ENCODE measurements at regions not wholly inside any gene's neighbourhood (a gene's known extent, or its start where the extent isn't known, plus 50 kb on each side); places are given as distances from the start of the nearest gene placed in this dataset.

DNA sequence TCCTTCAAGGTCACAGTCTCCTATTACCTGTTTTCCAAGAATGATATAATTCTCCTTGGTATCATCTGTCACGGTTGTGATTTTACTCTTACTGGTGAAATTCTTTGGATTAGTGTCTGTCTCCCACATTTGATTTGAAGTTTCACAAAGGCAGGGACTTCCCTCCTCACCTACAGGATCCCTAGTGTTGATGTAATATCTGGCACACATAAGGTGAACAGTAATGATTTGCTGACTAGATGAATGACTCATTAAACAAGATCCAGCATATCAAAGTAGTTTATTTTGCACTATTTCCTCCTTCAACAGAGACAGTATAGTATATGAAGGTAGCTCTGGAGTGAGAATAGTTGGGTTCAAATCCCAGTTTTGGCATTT, 135.3 kb upstream of the IL1RAPL2 start:
- WGBS (ENCODE audit: insufficient coverage): no CpG with 5 or more reads among the region's 1 CpG
- no peak overlapping the region for H3K4me2 ChIP-seq (replicated peaks; ENCODE audit: extremely low read depth, low read length, poor library complexity, severe bottlenecking)
- H3K4me3 Mint-ChIP-seq: no peak overlapping the region
- H3K79me2 ChIP-seq (ENCODE audit: insufficient read depth, low read length): no peaks in the 10 kb centered on the region
- no peak for TF ChIP-seq CTCF (IDR thresholded peaks at IDR 0.05)
- no peak overlapping the region for H3K9ac ChIP-seq (ENCODE audit: insufficient read depth, low read length, poor library complexity, severe bottlenecking)
- no peaks in the 10 kb centered on the region for H3K27me3 ChIP-seq (ENCODE audit: control insufficient read depth in 2 of 2, insufficient read depth in 2 of 2, low read length in 2 of 2)
- H2AFZ ChIP-seq (ENCODE audit: insufficient read depth, low read depth, low read length, poor library complexity, severe bottlenecking): no peak overlapping the region
- intact Hi-C loops (cut with micrococcal nuclease): no loop called here
- H3K4me3 ChIP-seq (replicated peaks in 1 of 3; ENCODE audit: low read depth in 2 of 3, low read length in 3 of 3): no peak overlapping the region
- H3K36me3 Mint-ChIP-seq: no peaks in the 10 kb centered on the region
- no peaks in the 10 kb centered on the region for H3K4me1 ChIP-seq (ENCODE audit: control insufficient read depth in 1 of 2, insufficient read depth in 2 of 2, low read length in 2 of 2)
- H4K20me1 ChIP-seq (ENCODE audit: insufficient read depth, low read length): no peaks in the 10 kb centered on the region
- no peak overlapping the region for H3K27ac Mint-ChIP-seq
- peaks cover 0 to 7% (median 2%) of the 10 kb centered on the region in 3 donors for H3K27me3 Mint-ChIP-seq (ENCODE audit: low read depth in 3 of 3)
- DNase-seq: no peak
- H3K9me3 ChIP-seq (replicated peaks in 1 of 2; ENCODE audit: control insufficient read depth in 1 of 2, insufficient read depth in 1 of 2, low read length in 2 of 2): no peaks in the 10 kb centered on the region
- H3K36me3 ChIP-seq (replicated peaks in 1 of 2; ENCODE audit: control insufficient read depth in 1 of 2, insufficient read depth in 2 of 2, low read length in 2 of 2): no peaks in the 10 kb centered on the region
- H3K27ac ChIP-seq (ENCODE audit: low read depth in 1 of 2, low read length in 2 of 2): no peak overlapping the region
- peaks cover 0 to 3% (median 0%) of the 10 kb centered on the region in 7 donors for H3K9me3 Mint-ChIP-seq
- no peaks in the 10 kb centered on the region for H3K4me1 Mint-ChIP-seq

GRCh38 chrX:104430072-104430741, 135.8 kb upstream of the IL1RAPL2 start:
- no peaks in the 10 kb centered on the region for H3K79me2 ChIP-seq (ENCODE audit: insufficient read depth, low read length)
- WGBS (ENCODE audit: insufficient coverage): no CpG with 5 or more reads among the region's 4 CpGs
- no peak overlapping the region for H2AFZ ChIP-seq (ENCODE audit: insufficient read depth, low read depth, low read length, poor library complexity, severe bottlenecking)
- peaks cover 0 to 3% (median 0%) of the 10 kb centered on the region in 7 donors for H3K9me3 Mint-ChIP-seq
- DNase-seq: no peak
- H3K27me3 Mint-ChIP-seq (ENCODE audit: low read depth in 3 of 3): peaks cover 0 to 7% (median 2%) of the 10 kb centered on the region in 3 donors
- H3K27ac ChIP-seq (ENCODE audit: low read depth in 1 of 2, low read length in 2 of 2): no peak overlapping the region
- H3K4me2 ChIP-seq (replicated peaks; ENCODE audit: extremely low read depth, low read length, poor library complexity, severe bottlenecking): no peak overlapping the region
- no peaks in the 10 kb centered on the region for H3K4me1 Mint-ChIP-seq
- no peak overlapping the region for H3K4me3 Mint-ChIP-seq
- intact Hi-C loops (cut with micrococcal nuclease): no loop called here
- H4K20me1 ChIP-seq (ENCODE audit: insufficient read depth, low read length): no peaks in the 10 kb centered on the region
- no peaks in the 10 kb centered on the region for H3K9me3 ChIP-seq (replicated peaks in 1 of 2; ENCODE audit: control insufficient read depth in 1 of 2, insufficient read depth in 1 of 2, low read length in 2 of 2)
- no peaks in the 10 kb centered on the region for H3K27me3 ChIP-seq (ENCODE audit: control insufficient read depth in 2 of 2, insufficient read depth in 2 of 2, low read length in 2 of 2)
- no peak for TF ChIP-seq CTCF (IDR thresholded peaks at IDR 0.05)
- no peak overlapping the region for H3K27ac Mint-ChIP-seq
- H3K36me3 Mint-ChIP-seq: no peaks in the 10 kb centered on the region
- no peak overlapping the region for H3K4me3 ChIP-seq (replicated peaks in 1 of 3; ENCODE audit: low read depth in 2 of 3, low read length in 3 of 3)
- no peaks in the 10 kb centered on the region for H3K36me3 ChIP-seq (replicated peaks in 1 of 2; ENCODE audit: control insufficient read depth in 1 of 2, insufficient read depth in 2 of 2, low read length in 2 of 2)
- no peak overlapping the region for H3K9ac ChIP-seq (ENCODE audit: insufficient read depth, low read length, poor library complexity, severe bottlenecking)
- no peaks in the 10 kb centered on the region for H3K4me1 ChIP-seq (ENCODE audit: control insufficient read depth in 1 of 2, insufficient read depth in 2 of 2, low read length in 2 of 2)

Measured in CD14-positive monocyte (primary cell).